Heart right ventricle (tissue), 16 donors: ENCODE measurements at regions not wholly inside any gene's neighbourhood (a gene's known extent, or its start where the extent isn't known, plus 50 kb on each side); places are given as distances from the start of the nearest gene placed in this dataset.

Source experiments
- ATAC-seq, 8 donors: fragments of 200-7000 bp; cut with Tn5 transposase; one replicate each; pipeline ENCODE4 v1.9.1; 2020; ENCODE audit warnings: mild to moderate bottlenecking in 8 of 8, moderate library complexity in 8 of 8, moderate number of reproducible peaks in 1 of 8
- DNase-seq, 2 donors: peaks; one replicate each; pipeline ENCODE4 v3.0.0-alpha.2; 2020
- H3K27ac ChIP-seq, 10 donors: fragments of 200-600 bp; sonication (generic) in 2 of 10; one replicate each; pipeline versions ENCODE4 v1.5.0 to v1.8.0; 2020 to 2022; ENCODE audit warnings: mild to moderate bottlenecking in 3 of 10
- H3K27me3 ChIP-seq, 7 donors: fragments of 200-600 bp; one replicate each; pipeline ENCODE4 v1.8.0; 2021 to 2022; ENCODE audit warnings: mild to moderate bottlenecking in 2 of 7
- H3K36me3 ChIP-seq, 9 donors: fragments of 200-600 bp; sonication (generic) in 1 of 9; one replicate each; pipeline versions ENCODE4 v1.5.0 to v1.8.0; 2020 to 2022; ENCODE audit warnings: mild to moderate bottlenecking in 2 of 9
- H3K4me1 ChIP-seq, 9 donors: fragments of 200-600 bp; sonication (generic) in 1 of 9; one replicate each; pipeline versions ENCODE4 v1.5.0 to v1.8.0; 2020 to 2022; ENCODE audit warnings: mild to moderate bottlenecking in 4 of 9
- H3K4me3 ChIP-seq, 10 donors: fragments of 200-600 bp; sonication (generic) in 2 of 10; one replicate each; pipeline versions ENCODE4 v1.5.0 to v1.8.0; 2020 to 2022; ENCODE audit warnings: mild to moderate bottlenecking in 7 of 10, moderate library complexity in 2 of 10
- H3K9me3 ChIP-seq, 11 donors: fragments of 200-600 bp in 10 of 11; sonication (generic) in 2 of 11; one replicate each; pipeline versions ENCODE4 v1.5.0 to v1.8.0; 2013 to 2022; ENCODE audit warnings: mild to moderate bottlenecking in 2 of 11, control low read depth in 1 of 11, moderate library complexity in 1 of 11
- CTCF ChIP-seq, 9 donors: fragments of 200-600 bp; sonication (generic) in 2 of 9; IDR thresholded peaks; one replicate each; pipeline versions ENCODE4 v1.5.0 to v1.8.0; 2021 to 2022; ENCODE audit warnings: antibody characterized with exemption in 9 of 9, mild to moderate bottlenecking in 5 of 9, moderate library complexity in 1 of 9
- WGBS, 2 donors: extraction: QIAGEN DNeasy Blood & Tissue Kit; methylation state at CpG; one replicate each; pipeline ENCODE4 v1.1.7; 2013; ENCODE audit warnings: inconsistent platforms in 1 of 2; 5-methylcytosine and 5-hydroxymethylcytosine counted together
- intact Hi-C, 10 donors: fragments of 100-400 bp; cut with DNase I; formaldehyde crosslinking; loops; one replicate each; pipeline versions ENCODE4 v1.11.1 to v1.14.2; 2022
- donor health status: Arrhythmogenic right ventricular cardiomyopathy.
- donor health status: ischemic (EF 13 %, LVEDD 7.1; RV severe dilation, severe dysfunction).
- donor health status: healthy with polysubstance abuse.
- donor health status: DM: no; HTN: yes; CAD: no.
- donor health status: DM: no; HTN: no; CAD: no.
- donor health status: ischemic (EF 25% LVEDD 6.9; RV normal size, moderate dysfunction).
- donor health status: ischemic (EF 25% LVEDD 5.7; RV mildly dilated, moderate dysfunction).
- donor health status: healthy.
- donor health status: DM: yes; HTN: yes; CAD: no.
- donor health status: Ischemic cardiomyopathy.
- donor health status: ischemic (EF 35%, LVEDD 5.7; RV mildly dilated, moderate dysfunction).
- donor health status: nonischemic (EF 11% LVEDD 7.7; RV severe dilation, severe dysfunction).
- donor health status: DM: yes; HTN: yes; CAD: no.
- donor health status: PGD.
- donor health status: ischemic (EF 29% LVEDD 5.4; RV normal size, mild dysfunction).
- donor health status: nonischemic (EF 23%, LVEDD 6.1; RV moderate dilation, normal function).

GRCh38 chr21:40936771-40937261, 89.9 kb upstream of the DSCAM start:
- no peaks in the 10 kb centered on the region for H3K27me3 ChIP-seq
- TF ChIP-seq CTCF (IDR thresholded peaks at IDR 0.05): no peak
- no peak for DNase-seq
- H3K27ac ChIP-seq: no peak overlapping the region
- ATAC-seq: no peak
- H3K4me1 ChIP-seq: peaks cover 0 to 22% (median 3%) of the 10 kb centered on the region in 9 donors
- 72 to 74% methylated on average over 10 of the region's 10 CpGs for WGBS, 2 donors
- H3K36me3 ChIP-seq: no peaks in the 10 kb centered on the region
- H3K9me3 ChIP-seq: no peaks in the 10 kb centered on the region
- H3K4me3 ChIP-seq: no peak overlapping the region
- intact Hi-C loops: no loop called here

GRCh38 chr21:40938078-40938477, 91.1 kb upstream of the DSCAM start:
- no peak for TF ChIP-seq CTCF (IDR thresholded peaks at IDR 0.05)
- Histone ChIP-seq H3K9me3 (no peaks in the 10 kb centered on the region), H3K27ac (no peak overlapping the region), H3K4me3 (no peak overlapping the region), H3K4me1 (peaks cover 0 to 22% (median 3%) of the 10 kb centered on the region in 9 donors), H3K36me3 (no peaks in the 10 kb centered on the region), H3K27me3 (no peaks in the 10 kb centered on the region)
- ATAC-seq (peak in 6 of 8 donors; percentile 46 to 88 (median 73)), DNase-seq (no peak)
- 82 to 85% methylated on average over 2 of the region's 2 CpGs for WGBS, 2 donors
- intact Hi-C loops: no loop called here

- Histone ChIP-seq H3K9me3 (no peaks in the 10 kb centered on the region), H3K36me3 (no peaks in the 10 kb centered on the region), H3K4me3 (no peak overlapping the region), H3K4me1 (peaks cover 0 to 22% (median 3%) of the 10 kb centered on the region in 9 donors), H3K27ac (no peak overlapping the region), H3K27me3 (no peaks in the 10 kb centered on the region)
- intact Hi-C loops: no loop called here
- DNase-seq (no peak), ATAC-seq (no peak)
- 52 to 54% methylated on average over 4 of the region's 4 CpGs for WGBS, 2 donors
- TF ChIP-seq CTCF (IDR thresholded peaks at IDR 0.05): no peak
Measured at GRCh38 chr21:40938611-40939010, 91.7 kb upstream of the DSCAM start.

GRCh38 chr21:40947713-40948112, 100.8 kb upstream of the DSCAM start:
- Histone ChIP-seq H3K4me3 (no peak overlapping the region), H3K9me3 (peaks cover 0 to 19% (median 0%) of the 10 kb centered on the region in 11 donors), H3K36me3 (no peaks in the 10 kb centered on the region), H3K27ac (no peak overlapping the region), H3K4me1 (no peaks in the 10 kb centered on the region), H3K27me3 (no peaks in the 10 kb centered on the region)
- no peak for ATAC-seq
- no peak for DNase-seq
- TF ChIP-seq CTCF (IDR thresholded peaks at IDR 0.05): no peak
- intact Hi-C loops: no loop called here
- 81 to 83% methylated on average over 3 of the region's 3 CpGs for WGBS, 2 donors
